D341Med (cell line): ENCODE measurements at regions not wholly inside any gene's neighbourhood (a gene's known extent, or its start where the extent isn't known, plus 50 kb on each side); places are given as distances from the start of the nearest gene placed in this dataset.

Experiments
- DNase-seq: peaks from one replicate; pipeline ENCODE4 v3.0.0; 2012; ENCODE audit warnings: low spot score

- no peak for DNase-seq
These were observed 466.6 kb upstream of the DAB2 start for GRCh38 chr5:39891376-39891775.

GRCh38 chr5:39880985-39881384 is 456.2 kb upstream of the DAB2 start:
- DNase-seq = no peak

- DNase-seq = no peak
These were observed 452.7 kb upstream of the DAB2 start for GRCh38 chr5:39877479-39877878.

- DNase-seq = no peak
These were observed 451.4 kb upstream of the DAB2 start for GRCh38 chr5:39876146-39876545.

- no peak for DNase-seq
These were observed 445.4 kb upstream of the DAB2 start for GRCh38 chr5:39870137-39870536.

GRCh38 chr5:39869396-39869795 is 444.6 kb upstream of the DAB2 start:
- DNase-seq = no peak

- no peak for DNase-seq
These were observed 443.1 kb upstream of the DAB2 start for GRCh38 chr5:39867923-39868322.

GRCh38 chr5:39863926-39864552 is 439.3 kb upstream of the DAB2 start:
- no peak for DNase-seq

GRCh38 chr5:39857041-39857440 is 432.3 kb upstream of the DAB2 start:
- DNase-seq = no peak

GRCh38 chr5:39854771-39855410 is 430.1 kb upstream of the DAB2 start:
- DNase-seq = no peak

GRCh38 chr5:39850291-39850690 is 425.5 kb upstream of the DAB2 start:
- DNase-seq = no peak

GRCh38 chr5:39846144-39846543 is 421.4 kb upstream of the DAB2 start:
- DNase-seq = no peak

- DNase-seq = no peak
These were observed 419.0 kb upstream of the DAB2 start for GRCh38 chr5:39843767-39844166.

- no peak for DNase-seq
These were observed 410.6 kb upstream of the DAB2 start for GRCh38 chr5:39835371-39835770.

GRCh38 chr5:39829441-39829840 is 404.7 kb upstream of the DAB2 start:
- DNase-seq = no peak

GRCh38 chr5:39826051-39826450 is 401.3 kb upstream of the DAB2 start:
- no peak for DNase-seq

- peak; percentile 33 for DNase-seq
These were observed 400.5 kb upstream of the DAB2 start for GRCh38 chr5:39825301-39825700.

- no peak for DNase-seq
These were observed 397.2 kb upstream of the DAB2 start for GRCh38 chr5:39822020-39822419.

GRCh38 chr5:39816866-39817265 is 392.1 kb upstream of the DAB2 start:
- no peak for DNase-seq

GRCh38 chr5:39816156-39816845 is 391.5 kb upstream of the DAB2 start:
- DNase-seq = no peak

- DNase-seq = no peak
These were observed 390.9 kb upstream of the DAB2 start for GRCh38 chr5:39815711-39816110.

GRCh38 chr5:39811381-39811780 is 386.6 kb upstream of the DAB2 start:
- no peak for DNase-seq

- DNase-seq = no peak
These were observed 383.9 kb upstream of the DAB2 start for GRCh38 chr5:39808656-39809055.

GRCh38 chr5:39801306-39801705 is 376.5 kb upstream of the DAB2 start:
- no peak for DNase-seq
